ENCODE measurements at regions not wholly inside any gene's neighbourhood (a gene's known extent, or its start where the extent isn't known, plus 50 kb on each side); places are given as distances from the start of the nearest gene placed in this dataset.

DNA sequence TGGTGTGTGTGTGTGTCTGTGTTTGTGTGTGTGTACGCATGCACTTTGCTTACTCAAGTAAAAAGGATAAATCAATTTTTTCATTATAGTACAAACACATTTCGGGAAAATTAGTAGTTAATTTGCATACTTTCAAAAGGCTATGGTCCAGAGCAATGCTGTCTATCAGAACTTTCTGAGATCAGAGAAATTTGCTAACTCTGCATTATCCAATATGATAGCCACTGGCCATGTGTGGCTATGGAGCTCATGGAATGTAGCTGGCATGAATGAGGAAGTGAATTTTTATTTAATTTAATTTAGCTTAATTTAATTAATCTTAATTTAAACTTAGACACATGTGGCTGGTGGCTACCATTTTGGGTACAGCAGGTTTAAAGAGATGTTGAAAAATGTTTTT lies 289.6 kb downstream of the MAT2B start:
- DNase-seq (ENCODE audit: low read depth), result no peak
- no peak for TF ChIP-seq POLR2A (IDR thresholded peaks at IDR 0.05; ENCODE audit: extremely low read depth, insufficient read length)
- TF ChIP-seq, protein P1, sequence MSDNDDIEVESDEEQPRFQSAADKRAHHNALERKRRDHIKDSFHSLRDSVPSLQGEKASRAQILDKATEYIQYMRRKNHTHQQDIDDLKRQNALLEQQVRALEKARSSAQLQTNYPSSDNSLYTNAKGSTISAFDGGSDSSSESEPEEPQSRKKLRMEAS (IDR thresholded peaks at IDR 0.05; ENCODE audit: low read depth, low read length), result no peak
- TF ChIP-seq, protein P2, sequence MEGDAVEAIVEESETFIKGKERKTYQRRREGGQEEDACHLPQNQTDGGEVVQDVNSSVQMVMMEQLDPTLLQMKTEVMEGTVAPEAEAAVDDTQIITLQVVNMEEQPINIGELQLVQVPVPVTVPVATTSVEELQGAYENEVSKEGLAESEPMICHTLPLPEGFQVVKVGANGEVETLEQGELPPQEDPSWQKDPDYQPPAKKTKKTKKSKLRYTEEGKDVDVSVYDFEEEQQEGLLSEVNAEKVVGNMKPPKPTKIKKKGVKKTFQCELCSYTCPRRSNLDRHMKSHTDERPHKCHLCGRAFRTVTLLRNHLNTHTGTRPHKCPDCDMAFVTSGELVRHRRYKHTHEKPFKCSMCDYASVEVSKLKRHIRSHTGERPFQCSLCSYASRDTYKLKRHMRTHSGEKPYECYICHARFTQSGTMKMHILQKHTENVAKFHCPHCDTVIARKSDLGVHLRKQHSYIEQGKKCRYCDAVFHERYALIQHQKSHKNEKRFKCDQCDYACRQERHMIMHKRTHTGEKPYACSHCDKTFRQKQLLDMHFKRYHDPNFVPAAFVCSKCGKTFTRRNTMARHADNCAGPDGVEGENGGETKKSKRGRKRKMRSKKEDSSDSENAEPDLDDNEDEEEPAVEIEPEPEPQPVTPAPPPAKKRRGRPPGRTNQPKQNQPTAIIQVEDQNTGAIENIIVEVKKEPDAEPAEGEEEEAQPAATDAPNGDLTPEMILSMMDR (IDR thresholded peaks at IDR 0.05; ENCODE audit: low read depth, low read length), result no peak
- TF ChIP-seq MYC (IDR thresholded peaks at IDR 0.05; ENCODE audit: low read depth, low read length), result no peak
- H3K4me3 ChIP-seq (ENCODE audit: low read depth, low read length), result no peak overlapping the region

DNA sequence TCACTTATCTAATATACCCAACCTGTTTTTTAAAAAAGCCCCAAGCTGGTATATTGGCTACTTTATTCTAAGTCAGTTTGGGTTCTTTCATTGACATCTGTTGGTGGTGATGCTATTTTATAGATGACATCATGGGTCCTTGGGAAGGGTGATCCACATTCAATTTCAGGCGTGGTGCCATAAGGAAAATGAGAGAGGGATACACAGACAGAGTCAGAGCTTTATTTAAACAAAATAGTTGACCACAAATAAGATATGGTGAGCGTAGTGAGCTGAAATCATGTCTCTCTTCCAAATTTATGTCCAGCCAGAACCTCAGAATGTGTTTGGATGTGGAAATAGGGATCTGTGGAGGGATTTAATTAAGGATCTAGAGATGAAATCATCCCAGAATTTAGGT lies 302.4 kb downstream of the MAT2B start:
- TF ChIP-seq MYC (IDR thresholded peaks at IDR 0.05; ENCODE audit: low read depth, low read length) (no peak), POLR2A (IDR thresholded peaks at IDR 0.05; ENCODE audit: extremely low read depth, insufficient read length) (no peak)
- TF ChIP-seq, protein P2 (IDR thresholded peaks at IDR 0.05; ENCODE audit: low read depth, low read length), result no peak
- TF ChIP-seq, protein P1 (IDR thresholded peaks at IDR 0.05; ENCODE audit: low read depth, low read length), result no peak
- H3K4me3 ChIP-seq (ENCODE audit: low read depth, low read length), result no peak overlapping the region
- no peak for DNase-seq (ENCODE audit: low read depth)

DNA sequence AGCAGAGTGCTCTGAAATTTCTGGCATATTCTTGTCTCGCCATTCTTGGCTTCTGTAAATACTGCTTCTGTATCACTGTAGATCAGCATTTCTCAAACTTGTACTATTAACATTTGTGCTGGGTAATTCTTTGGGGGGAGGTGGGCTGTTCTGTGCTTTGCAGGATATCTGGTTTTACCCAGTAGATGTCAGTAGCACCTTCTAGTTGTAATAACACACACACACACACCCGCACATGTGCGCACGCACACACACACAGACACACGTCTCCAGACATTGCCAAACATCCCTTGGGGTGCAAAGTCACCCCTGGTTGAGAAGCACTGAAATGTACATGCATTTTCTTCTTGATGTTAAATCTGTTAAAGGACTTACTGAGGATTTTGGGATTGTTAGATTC lies 304.1 kb downstream of the MAT2B start:
- no peak overlapping the region for H3K4me3 ChIP-seq (ENCODE audit: low read depth, low read length)
- peak; percentile 5 for DNase-seq (ENCODE audit: low read depth)
- TF ChIP-seq, protein P2 (IDR thresholded peaks at IDR 0.05; ENCODE audit: low read depth, low read length), result no peak
- no peak for TF ChIP-seq POLR2A (IDR thresholded peaks at IDR 0.05; ENCODE audit: extremely low read depth, insufficient read length)
- TF ChIP-seq, protein P1 (IDR thresholded peaks at IDR 0.05; ENCODE audit: low read depth, low read length), result no peak
- TF ChIP-seq MYC (IDR thresholded peaks at IDR 0.05; ENCODE audit: low read depth, low read length), result no peak

DNA sequence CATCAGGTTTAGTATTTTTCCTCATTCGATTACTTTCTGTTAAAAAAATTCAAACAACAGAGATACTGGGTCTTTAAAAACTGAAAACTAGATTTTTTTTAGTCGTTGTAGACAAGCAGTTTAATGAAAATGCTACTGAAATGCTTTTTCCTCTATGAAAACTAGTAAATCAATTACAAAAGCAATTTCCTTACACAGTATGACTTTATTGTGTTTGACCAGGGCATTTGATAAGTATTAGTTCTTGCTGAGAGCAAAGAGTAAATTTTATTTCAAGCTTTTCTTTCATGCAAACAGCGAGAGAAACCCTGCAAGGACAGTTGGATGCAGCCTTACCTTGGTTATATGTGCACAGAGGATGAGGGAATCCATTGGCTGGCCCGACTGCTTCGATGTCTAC lies 308.5 kb downstream of the MAT2B start:
- no peak for DNase-seq (ENCODE audit: low read depth)
- no peak overlapping the region for H3K4me3 ChIP-seq (ENCODE audit: low read depth, low read length)
- TF ChIP-seq MYC (IDR thresholded peaks at IDR 0.05; ENCODE audit: low read depth, low read length), result no peak
- no peak for TF ChIP-seq POLR2A (IDR thresholded peaks at IDR 0.05; ENCODE audit: extremely low read depth, insufficient read length)
- TF ChIP-seq, protein P1 (IDR thresholded peaks at IDR 0.05; ENCODE audit: low read depth, low read length), result no peak
- TF ChIP-seq, protein P2 (IDR thresholded peaks at IDR 0.05; ENCODE audit: low read depth, low read length), result no peak

DNA sequence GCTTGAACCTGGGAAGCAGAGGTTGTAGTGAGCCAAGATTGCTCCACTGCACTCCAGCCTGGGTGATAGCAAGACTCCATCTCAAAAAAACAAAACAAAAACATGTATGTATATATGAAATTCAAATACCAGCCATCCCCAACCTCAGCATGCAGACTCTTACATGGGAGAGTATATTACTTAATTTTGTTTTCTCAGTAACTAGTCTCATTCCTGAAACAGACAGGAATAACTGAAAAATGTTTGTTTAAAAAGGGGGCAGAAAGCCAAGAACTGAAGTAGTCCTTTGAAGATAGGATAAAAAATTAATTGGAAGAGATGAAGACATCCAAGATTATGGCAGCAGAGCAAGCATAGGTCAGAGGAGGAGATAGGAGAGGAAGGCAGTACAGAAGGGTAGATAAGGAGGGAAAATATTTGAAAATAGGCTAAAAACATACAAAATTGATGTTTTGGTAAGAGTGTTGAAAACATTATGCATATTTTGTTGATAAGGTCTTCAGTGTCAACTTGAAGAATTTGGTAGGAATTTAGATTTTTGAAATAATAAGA lies 309.9 kb downstream of the MAT2B start:
- DNase-seq (ENCODE audit: low read depth), result no peak
- TF ChIP-seq, protein P2 (IDR thresholded peaks at IDR 0.05; ENCODE audit: low read depth, low read length), result no peak
- TF ChIP-seq MYC (IDR thresholded peaks at IDR 0.05; ENCODE audit: low read depth, low read length) (no peak), POLR2A (IDR thresholded peaks at IDR 0.05; ENCODE audit: extremely low read depth, insufficient read length) (no peak)
- TF ChIP-seq, protein P1 (IDR thresholded peaks at IDR 0.05; ENCODE audit: low read depth, low read length), result no peak

More for the DNA sequence above, 309.9 kb downstream of the MAT2B start:
- H3K4me3 ChIP-seq (ENCODE audit: low read depth, low read length), result no peak overlapping the region

All from NB4 (cell line).